ENCODE measurements at regions not wholly inside any gene's neighbourhood (a gene's known extent, or its start where the extent isn't known, plus 50 kb on each side); places are given as distances from the start of the nearest gene placed in this dataset.
"Not testable (repeated sequence)": the region's sequence is repeated elsewhere in the genome, so short reads cannot be mapped to it uniquely, and the experiment has no call there.

GRCh38 chr17:22286337-22287041, 594.2 kb downstream of the KCNJ18 start:
- no peak for TF ChIP-seq NANOG (IDR thresholded peaks at IDR 0.05; ENCODE audit: borderline replicate concordance)
- no peak for TF ChIP-seq EZH2 (IDR thresholded peaks at IDR 0.05; ENCODE audit: low read depth, unreplicated experiment)
- TF ChIP-seq ETS1 (IDR thresholded peaks at IDR 0.05), result no peak
- Mint-ChIP-seq H3K36me3 (ENCODE audit: low read depth) (0 out of 3 replicates have a peak, but pooled peaks cover 4% of the 10 kb centered on the region), H3K4me3 (no peak overlapping the region), H3K9me3 (peaks cover 49% of the 10 kb centered on the region), H3K27ac (no peak overlapping the region), H3K27me3 (ENCODE audit: insufficient read depth, low read depth, poor library complexity) (peaks cover 3% of the 10 kb centered on the region), H3K4me1 (no peaks in the 10 kb centered on the region)
- Histone ChIP-seq H3K4me3 (no peak overlapping the region), H2AFZ (no peak overlapping the region), H3K79me2 (replicated peaks; ENCODE audit: insufficient read depth) (no peaks in the 10 kb centered on the region), H3K27ac (ENCODE audit: low read depth) (no peak overlapping the region), H3K27me3 (ENCODE audit: insufficient read depth) (no peaks in the 10 kb centered on the region), H3K4me1 (ENCODE audit: insufficient read depth) (no peaks in the 10 kb centered on the region), H4K20me1 (replicated peaks; ENCODE audit: insufficient read depth) (no peaks in the 10 kb centered on the region), H3K9me2 (ENCODE audit: insufficient read depth) (no peaks in the 10 kb centered on the region), H3F3A (replicated peaks; ENCODE audit: low read depth) (no peaks in the 10 kb centered on the region), H3K4me2 (no peak overlapping the region), H3K36me3 (ENCODE audit: insufficient read depth) (0 out of 2 replicates have a peak, but pooled peaks cover 3% of the 10 kb centered on the region)
- DNase-seq (ENCODE audit: low spot score) (no peak), ATAC-seq (no peak)

DNA sequence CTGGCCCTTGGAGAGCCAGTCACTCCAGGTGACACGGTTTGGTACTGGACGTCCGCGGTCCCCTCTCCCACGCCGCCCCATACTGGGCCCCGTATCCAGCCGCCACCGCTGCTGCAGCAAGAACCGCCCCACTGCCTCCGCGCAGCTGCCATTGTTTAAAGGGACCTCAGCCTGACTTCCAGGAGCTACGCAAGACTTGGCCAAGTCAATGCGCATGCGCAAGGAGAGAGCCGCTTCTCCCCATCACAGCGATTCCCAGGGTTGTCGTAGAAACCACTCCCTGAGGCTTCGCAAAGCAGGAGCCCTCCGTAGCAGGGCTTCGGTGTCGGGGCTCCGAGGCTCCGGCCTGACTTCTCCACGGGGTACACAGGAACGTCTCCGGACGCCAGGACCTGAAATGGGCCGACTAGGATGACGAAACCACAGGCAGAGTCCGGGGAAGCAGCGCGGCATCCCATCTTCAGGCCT, 606.2 kb downstream of the KCNJ18 start:
- Mint-ChIP-seq H3K36me3 (ENCODE audit: low read depth) (peaks cover 41% of the 10 kb centered on the region), H3K9me3 (peaks cover 92% of the 10 kb centered on the region)
- not testable (repeated sequence) for H3F3A ChIP-seq (replicated peaks; ENCODE audit: low read depth); DNase-seq (ENCODE audit: low spot score); H3K27me3 Mint-ChIP-seq (ENCODE audit: insufficient read depth, low read depth, poor library complexity); H3K4me3 ChIP-seq; H4K20me1 ChIP-seq (replicated peaks; ENCODE audit: insufficient read depth); H3K79me2 ChIP-seq (replicated peaks; ENCODE audit: insufficient read depth); H3K27ac ChIP-seq (ENCODE audit: low read depth); ATAC-seq; H3K4me1 ChIP-seq (ENCODE audit: insufficient read depth); H3K27ac Mint-ChIP-seq; H3K36me3 ChIP-seq (ENCODE audit: insufficient read depth); H3K27me3 ChIP-seq (ENCODE audit: insufficient read depth); H3K4me1 Mint-ChIP-seq; H3K9me2 ChIP-seq (ENCODE audit: insufficient read depth); H2AFZ ChIP-seq; H3K4me2 ChIP-seq; H3K4me3 Mint-ChIP-seq

DNA sequence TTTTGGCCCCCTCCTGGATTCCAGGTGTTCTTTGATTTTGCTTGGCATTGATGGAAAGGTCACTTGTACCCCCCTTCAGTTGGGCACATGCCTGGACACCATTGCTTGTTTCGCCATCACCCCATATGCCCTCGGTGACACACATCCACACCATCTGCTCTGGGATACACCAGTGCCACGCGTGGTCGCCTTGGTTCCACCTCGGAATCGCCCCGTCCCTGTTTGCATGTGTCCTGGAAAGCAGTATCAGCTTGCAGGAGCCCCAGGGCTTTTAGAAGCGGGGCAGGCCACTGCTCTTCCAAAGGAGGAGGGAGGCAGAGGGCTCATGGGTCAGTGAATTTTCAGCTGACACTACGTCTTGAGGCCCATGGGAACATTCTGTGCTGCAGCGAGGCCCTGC, 607.9 kb downstream of the KCNJ18 start:
- Histone ChIP-seq H3K79me2 (replicated peaks; ENCODE audit: insufficient read depth) (no peaks in the 10 kb centered on the region), H2AFZ (no peak overlapping the region), H3K4me2 (no peak overlapping the region), H3K36me3 (ENCODE audit: insufficient read depth) (no peaks in the 10 kb centered on the region), H4K20me1 (replicated peaks; ENCODE audit: insufficient read depth) (no peaks in the 10 kb centered on the region), H3K4me3 (no peak overlapping the region), H3K27ac (ENCODE audit: low read depth) (no peak overlapping the region), H3K4me1 (ENCODE audit: insufficient read depth) (no peaks in the 10 kb centered on the region), H3K27me3 (ENCODE audit: insufficient read depth) (no peaks in the 10 kb centered on the region), H3K9me2 (ENCODE audit: insufficient read depth) (no peaks in the 10 kb centered on the region), H3F3A (replicated peaks; ENCODE audit: low read depth) (no peaks in the 10 kb centered on the region)
- H3K4me1 Mint-ChIP-seq, result no peaks in the 10 kb centered on the region; the same call in 2 of the 3 replicates
- no peak for DNase-seq (ENCODE audit: low spot score)
- H3K27me3 Mint-ChIP-seq (ENCODE audit: insufficient read depth, low read depth, poor library complexity), result peaks cover 4% of the 10 kb centered on the region
- peaks cover 47% of the 10 kb centered on the region for H3K36me3 Mint-ChIP-seq (ENCODE audit: low read depth)
- no peak for ATAC-seq
- H3K27ac Mint-ChIP-seq, result no peak overlapping the region
- peaks cover 94% of the 10 kb centered on the region for H3K9me3 Mint-ChIP-seq
- no peak overlapping the region for H3K4me3 Mint-ChIP-seq
- TF ChIP-seq JUNB (IDR thresholded peaks at IDR 0.05; ENCODE audit: unreplicated experiment), result no peak
- TF ChIP-seq NANOG (IDR thresholded peaks at IDR 0.05; ENCODE audit: borderline replicate concordance), result no peak
- TF ChIP-seq CREB1 (CRISPR knock-in tag; IDR thresholded peaks at IDR 0.05; ENCODE audit: low read depth), result no peak
- no peak for TF ChIP-seq STAT1 (IDR thresholded peaks at IDR 0.05; ENCODE audit: unreplicated experiment)
- no peak for TF ChIP-seq EZH2 (IDR thresholded peaks at IDR 0.05; ENCODE audit: low read depth, unreplicated experiment)
- TF ChIP-seq REST (IDR thresholded peaks at IDR 0.05; ENCODE audit: unreplicated experiment), result no peak
- TF ChIP-seq ZNF114 (CRISPR knock-in tag; IDR thresholded peaks at IDR 0.05), result no peak
- no peak for TF ChIP-seq ZNF331 (CRISPR knock-in tag; IDR thresholded peaks at IDR 0.05; ENCODE audit: low read depth)
- TF ChIP-seq ETS1 (IDR thresholded peaks at IDR 0.05), result no peak
